Erythroblast (primary cell): ENCODE measurements at regions not wholly inside any gene's neighbourhood (a gene's known extent, or its start where the extent isn't known, plus 50 kb on each side); places are given as distances from the start of the nearest gene placed in this dataset.

Source experiments
- GATA1 ChIP-seq: IDR thresholded peaks from 2 replicates; pipeline ENCODE4 v1.6.1; 2011; ENCODE audit warnings: low read depth, mild to moderate bottlenecking, control low read depth, low read length, moderate library complexity
- POLR2A ChIP-seq: IDR thresholded peaks from 2 replicates; pipeline ENCODE4 v1.6.1; 2011; ENCODE audit warnings: mild to moderate bottlenecking, low read length

DNA sequence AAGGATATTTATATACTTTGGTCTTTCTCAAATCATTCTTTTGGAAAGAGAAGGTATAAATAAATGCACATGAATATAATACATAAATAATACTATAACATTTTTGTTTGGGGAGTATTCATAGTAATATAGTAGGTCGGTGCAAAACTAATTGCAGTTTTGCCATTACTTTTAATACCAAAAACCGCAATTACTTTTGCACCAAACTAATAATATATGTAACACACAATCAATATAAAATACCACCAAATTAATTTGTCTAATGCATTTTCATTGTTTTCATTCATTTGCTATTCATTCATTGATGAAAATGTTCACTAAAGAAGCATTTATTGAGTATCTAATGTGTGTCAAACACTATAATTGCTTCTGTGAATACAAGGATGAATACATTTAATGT is 219.0 kb downstream of the RWDD3 start:
- TF ChIP-seq POLR2A = no peak
- TF ChIP-seq GATA1 = no peak
